ENCODE measurements at regions not wholly inside any gene's neighbourhood (a gene's known extent, or its start where the extent isn't known, plus 50 kb on each side); places are given as distances from the start of the nearest gene placed in this dataset.

- Histone ChIP-seq H3K27me3 (no peaks in the 10 kb centered on the region), H3K9me3 (no peaks in the 10 kb centered on the region), H3K27ac (no peak overlapping the region), H3K4me1 (ENCODE audit: insufficient read depth) (no peaks in the 10 kb centered on the region), H3K4me3 (no peak overlapping the region), H3K36me3 (no peaks in the 10 kb centered on the region)
- TF ChIP-seq, protein P1, sequence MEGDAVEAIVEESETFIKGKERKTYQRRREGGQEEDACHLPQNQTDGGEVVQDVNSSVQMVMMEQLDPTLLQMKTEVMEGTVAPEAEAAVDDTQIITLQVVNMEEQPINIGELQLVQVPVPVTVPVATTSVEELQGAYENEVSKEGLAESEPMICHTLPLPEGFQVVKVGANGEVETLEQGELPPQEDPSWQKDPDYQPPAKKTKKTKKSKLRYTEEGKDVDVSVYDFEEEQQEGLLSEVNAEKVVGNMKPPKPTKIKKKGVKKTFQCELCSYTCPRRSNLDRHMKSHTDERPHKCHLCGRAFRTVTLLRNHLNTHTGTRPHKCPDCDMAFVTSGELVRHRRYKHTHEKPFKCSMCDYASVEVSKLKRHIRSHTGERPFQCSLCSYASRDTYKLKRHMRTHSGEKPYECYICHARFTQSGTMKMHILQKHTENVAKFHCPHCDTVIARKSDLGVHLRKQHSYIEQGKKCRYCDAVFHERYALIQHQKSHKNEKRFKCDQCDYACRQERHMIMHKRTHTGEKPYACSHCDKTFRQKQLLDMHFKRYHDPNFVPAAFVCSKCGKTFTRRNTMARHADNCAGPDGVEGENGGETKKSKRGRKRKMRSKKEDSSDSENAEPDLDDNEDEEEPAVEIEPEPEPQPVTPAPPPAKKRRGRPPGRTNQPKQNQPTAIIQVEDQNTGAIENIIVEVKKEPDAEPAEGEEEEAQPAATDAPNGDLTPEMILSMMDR (IDR thresholded peaks at IDR 0.05) = no peak
- TF ChIP-seq EP300 (IDR thresholded peaks at IDR 0.05) = no peak
- TF ChIP-seq POLR2A (IDR thresholded peaks at IDR 0.05) = no peak
- intact Hi-C loops (cut with DNase I) = no loop called here
- DNase-seq = no peak
- 89 to 93% (median 90%) methylated on average over 4 of the region's 4 CpGs for WGBS, 3 donors
Observed at GRCh38 chr18:38415811-38416210, 850.2 kb upstream of the CELF4 start.

- Histone ChIP-seq H3K36me3 (no peaks in the 10 kb centered on the region), H3K9me3 (no peaks in the 10 kb centered on the region), H3K27me3 (no peaks in the 10 kb centered on the region), H3K4me1 (ENCODE audit: insufficient read depth) (no peaks in the 10 kb centered on the region), H3K27ac (no peak overlapping the region), H3K4me3 (no peak overlapping the region)
- 91 to 93% (median 91%) methylated on average over 2 of the region's 2 CpGs for WGBS, 3 donors
- intact Hi-C loops (cut with DNase I) = no loop called here
- DNase-seq = no peak
- TF ChIP-seq, protein P1 (IDR thresholded peaks at IDR 0.05) = no peak
- TF ChIP-seq EP300 (IDR thresholded peaks at IDR 0.05) (no peak), POLR2A (IDR thresholded peaks at IDR 0.05) (no peak)
Observed at GRCh38 chr18:38413193-38413592, 847.6 kb upstream of the CELF4 start.

DNA sequence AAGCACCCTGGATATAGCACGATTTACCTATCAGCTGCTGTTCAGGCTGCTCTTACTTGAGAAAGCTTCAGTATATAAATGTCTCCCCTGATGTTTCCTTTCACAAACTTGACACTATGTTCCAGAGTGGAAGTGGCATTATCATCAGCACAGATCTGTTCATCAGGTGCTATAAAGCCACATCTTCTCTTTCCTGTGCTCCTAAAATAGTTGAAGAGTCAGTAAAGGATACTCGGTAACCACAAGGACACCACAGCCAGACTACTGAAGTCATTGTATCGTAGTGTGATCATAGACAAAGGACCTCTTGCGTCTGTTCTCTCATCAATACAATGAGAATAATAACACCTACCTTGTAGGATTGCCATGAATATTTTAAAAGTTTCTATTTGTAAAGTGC, 841.0 kb upstream of the CELF4 start:
- intact Hi-C loops (cut with DNase I) = no loop called here
- Histone ChIP-seq H3K9me3 (no peaks in the 10 kb centered on the region), H3K27me3 (no peaks in the 10 kb centered on the region), H3K27ac (no peak overlapping the region), H3K36me3 (no peaks in the 10 kb centered on the region), H3K4me3 (no peak overlapping the region), H3K4me1 (ENCODE audit: insufficient read depth) (no peaks in the 10 kb centered on the region)
- no peak for DNase-seq
- WGBS, 3 donors = 83 to 90% (median 86%) methylated on average over 4 of the region's 4 CpGs
- TF ChIP-seq EP300 (IDR thresholded peaks at IDR 0.05) = no peak
- TF ChIP-seq, protein P1 (IDR thresholded peaks at IDR 0.05) = no peak
- no peak for TF ChIP-seq POLR2A (IDR thresholded peaks at IDR 0.05)

DNA sequence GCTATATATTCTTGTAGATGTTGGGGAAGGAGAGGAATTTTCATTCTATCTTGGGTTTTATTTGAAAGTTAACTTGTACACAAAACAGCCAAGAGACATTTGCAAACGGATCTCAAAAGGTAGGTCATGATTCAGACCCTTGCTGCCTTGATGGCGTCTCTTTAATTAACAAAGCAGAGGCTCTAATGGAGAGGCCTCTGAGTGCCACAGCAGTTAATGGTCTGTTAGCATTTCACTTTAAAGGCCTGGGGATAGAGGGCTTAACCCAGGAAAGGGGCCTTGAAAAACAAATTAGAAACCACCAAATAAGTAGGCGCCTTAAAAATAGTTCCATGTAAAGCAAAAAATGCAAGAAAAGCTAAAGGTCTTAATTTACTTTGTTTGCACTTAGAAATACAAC, 836.9 kb upstream of the CELF4 start:
- Histone ChIP-seq H3K9me3 (no peaks in the 10 kb centered on the region), H3K4me1 (ENCODE audit: insufficient read depth) (no peaks in the 10 kb centered on the region), H3K4me3 (no peak overlapping the region), H3K27me3 (no peaks in the 10 kb centered on the region), H3K27ac (no peak overlapping the region), H3K36me3 (no peaks in the 10 kb centered on the region)
- intact Hi-C loops (cut with DNase I) = no loop called here
- TF ChIP-seq POLR2A (IDR thresholded peaks at IDR 0.05) (no peak), EP300 (IDR thresholded peaks at IDR 0.05) (no peak)
- TF ChIP-seq, protein P1 (IDR thresholded peaks at IDR 0.05) = no peak
- 64 to 76% (median 71%) methylated on average over 3 of the region's 3 CpGs for WGBS, 3 donors
- no peak for DNase-seq

DNA sequence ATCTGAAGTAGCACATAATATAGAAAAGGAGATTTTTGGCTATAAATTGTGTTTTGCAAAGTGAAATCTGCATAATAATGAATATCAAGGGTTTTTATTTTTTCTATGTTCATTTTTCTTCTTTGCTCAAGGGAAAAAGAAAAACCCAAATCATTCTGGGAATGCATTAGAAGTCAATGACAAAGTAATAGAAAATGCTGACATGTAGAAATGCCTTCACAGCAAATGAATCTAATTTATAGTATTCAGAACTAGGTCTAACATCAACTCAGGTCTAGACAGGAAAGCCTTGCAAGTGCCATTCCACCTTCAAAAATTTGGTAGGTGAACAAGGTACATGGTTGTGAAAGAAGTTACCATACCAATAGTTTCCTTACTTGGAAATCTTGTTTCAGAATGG, 831.5 kb upstream of the CELF4 start:
- no peaks in the 10 kb centered on the region for H3K36me3 ChIP-seq
- H3K9me3 ChIP-seq = no peaks in the 10 kb centered on the region
- TF ChIP-seq POLR2A (IDR thresholded peaks at IDR 0.05) = no peak
- no peak for TF ChIP-seq EP300 (IDR thresholded peaks at IDR 0.05)
- TF ChIP-seq, protein P1 (IDR thresholded peaks at IDR 0.05) = no peak
- no peaks in the 10 kb centered on the region for H3K4me1 ChIP-seq (ENCODE audit: insufficient read depth)
- H3K4me3 ChIP-seq = no peak overlapping the region
- H3K27me3 ChIP-seq = no peaks in the 10 kb centered on the region
- DNase-seq = no peak
- intact Hi-C loops (cut with DNase I) = no loop called here
- no peak overlapping the region for H3K27ac ChIP-seq

Measured in ovary (tissue), 7 donors.